ENCODE measurements at regions not wholly inside any gene's neighbourhood (a gene's known extent, or its start where the extent isn't known, plus 50 kb on each side); places are given as distances from the start of the nearest gene placed in this dataset.

DNA sequence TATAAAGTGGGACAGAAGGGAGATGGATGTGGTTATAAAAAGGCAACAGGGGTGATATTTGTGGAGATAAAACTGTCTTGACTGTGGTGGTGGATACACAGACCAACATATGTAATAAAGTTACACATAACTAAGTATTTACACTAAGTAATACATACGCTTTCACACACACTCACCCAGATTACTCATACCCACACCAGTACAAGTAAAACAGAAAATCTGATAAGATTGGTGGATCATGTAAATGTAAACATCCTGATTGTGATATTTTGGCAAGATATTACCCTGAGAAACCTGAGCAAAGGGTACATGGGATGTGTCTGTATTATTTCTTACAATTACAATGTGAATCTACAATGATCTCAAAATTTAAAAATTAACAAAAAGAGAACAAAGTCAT lies 53.3 kb upstream of the SLIT3 start:
- Histone ChIP-seq H3K4me3 (ENCODE audit: low read depth, low read length) (no peak overlapping the region), H3K18ac (ENCODE audit: low read length) (no peak overlapping the region), H4K12ac (ENCODE audit: low read depth, low read length) (no peak overlapping the region), H2AK5ac (ENCODE audit: low read length) (no peak overlapping the region), H2BK120ac (ENCODE audit: insufficient read depth, low read length, poor library complexity) (no peak overlapping the region), H3K9ac (ENCODE audit: low read length) (no peak overlapping the region), H2BK5ac (ENCODE audit: low read depth, low read length, poor library complexity) (no peak overlapping the region), H3K79me2 (ENCODE audit: control insufficient read depth, insufficient read depth, low read length, poor library complexity) (no peaks in the 10 kb centered on the region), H2BK12ac (ENCODE audit: low read length) (peak overlapping the region; percentile 74), H3K4me1 (ENCODE audit: control insufficient read depth in 1 of 2, insufficient read depth in 2 of 2, low read length in 2 of 2) (peaks cover 3 to 12% of the 10 kb centered on the region in 2 experiments), H4K8ac (ENCODE audit: low read depth, low read length) (no peak overlapping the region), H3K27ac (ENCODE audit: low read depth, low read length) (peak overlapping the region; percentile 30), H3K79me1 (ENCODE audit: low read length) (peaks cover 32% of the 10 kb centered on the region), H3K14ac (ENCODE audit: low read length) (no peak overlapping the region), H3K9me3 (ENCODE audit: insufficient read depth, low read depth, low read length) (no peaks in the 10 kb centered on the region), H3K4me2 (ENCODE audit: low read length) (no peak overlapping the region), H3K36me3 (ENCODE audit: control insufficient read depth in 1 of 2, insufficient read depth in 2 of 2, low read length in 2 of 2) (no peaks in the 10 kb centered on the region), H3K27me3 (ENCODE audit: insufficient read depth, low read length) (no peaks in the 10 kb centered on the region), H3K23ac (ENCODE audit: low read length) (no peak overlapping the region), H4K91ac (ENCODE audit: low read depth, low read length) (no peak overlapping the region), H2AFZ (ENCODE audit: insufficient read depth, low read length, poor library complexity) (no peak overlapping the region), H3K4ac (ENCODE audit: low read depth, low read length) (no peak overlapping the region)
- peak in 1 of 2 donors; percentile 43 for DNase-seq
- WGBS (ENCODE audit: extremely low coverage, insufficient coverage, insufficient read length), result no CpG with 5 or more reads among the region's 1 CpG

DNA sequence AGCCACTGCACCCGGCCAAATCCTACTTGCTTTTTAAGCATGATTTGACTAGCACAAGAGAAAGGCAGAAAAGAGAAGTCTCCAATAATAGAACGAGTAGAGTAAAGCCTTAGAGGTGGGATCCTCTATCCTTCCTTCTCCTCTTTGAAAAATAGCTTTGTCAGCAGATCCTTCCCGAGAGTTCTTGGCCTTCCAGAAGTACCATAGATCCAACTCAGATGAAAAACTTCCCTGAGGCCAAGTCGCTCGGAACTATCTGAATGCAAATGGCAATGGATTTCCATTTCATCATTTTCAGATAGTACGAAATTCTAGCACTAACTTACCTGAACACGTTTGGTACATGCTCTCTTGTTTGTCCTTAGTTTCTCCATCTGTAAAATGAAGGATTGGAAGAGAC lies 52.0 kb upstream of the SLIT3 start:
- Histone ChIP-seq H3K27me3 (ENCODE audit: insufficient read depth, low read length) (no peaks in the 10 kb centered on the region), H3K9me3 (ENCODE audit: insufficient read depth, low read depth, low read length) (no peaks in the 10 kb centered on the region), H2BK5ac (ENCODE audit: low read depth, low read length, poor library complexity) (peak overlapping the region; percentile 73), H4K8ac (ENCODE audit: low read depth, low read length) (peak overlapping the region; percentile 35), H3K4me1 (ENCODE audit: control insufficient read depth in 1 of 2, insufficient read depth in 2 of 2, low read length in 2 of 2) (peaks cover 5 to 18% of the 10 kb centered on the region in 2 experiments), H3K79me2 (ENCODE audit: control insufficient read depth, insufficient read depth, low read length, poor library complexity) (peaks cover 2% of the 10 kb centered on the region), H2AFZ (ENCODE audit: insufficient read depth, low read length, poor library complexity) (no peak overlapping the region), H3K36me3 (ENCODE audit: control insufficient read depth in 1 of 2, insufficient read depth in 2 of 2, low read length in 2 of 2) (no peaks in the 10 kb centered on the region), H3K14ac (ENCODE audit: low read length) (no peak overlapping the region), H3K79me1 (ENCODE audit: low read length) (peaks cover 37% of the 10 kb centered on the region), H3K4ac (ENCODE audit: low read depth, low read length) (peak overlapping the region; percentile 28), H3K4me2 (ENCODE audit: low read length) (no peak overlapping the region), H3K27ac (ENCODE audit: low read depth, low read length) (no peak overlapping the region), H4K91ac (ENCODE audit: low read depth, low read length) (peak overlapping the region; percentile 76), H3K18ac (ENCODE audit: low read length) (no peak overlapping the region), H3K4me3 (ENCODE audit: low read depth, low read length) (no peak overlapping the region), H3K23ac (ENCODE audit: low read length) (peak overlapping the region; percentile 40), H2AK5ac (ENCODE audit: low read length) (no peak overlapping the region), H4K12ac (ENCODE audit: low read depth, low read length) (no peak overlapping the region), H3K9ac (ENCODE audit: low read length) (no peak overlapping the region), H2BK120ac (ENCODE audit: insufficient read depth, low read length, poor library complexity) (peak overlapping the region; percentile 46), H2BK12ac (ENCODE audit: low read length) (peak overlapping the region; percentile 93)
- peak; percentile 51 to 76 for DNase-seq
- WGBS (ENCODE audit: extremely low coverage, insufficient coverage, insufficient read length), result no CpG with 5 or more reads among the region's 7 CpGs

DNA sequence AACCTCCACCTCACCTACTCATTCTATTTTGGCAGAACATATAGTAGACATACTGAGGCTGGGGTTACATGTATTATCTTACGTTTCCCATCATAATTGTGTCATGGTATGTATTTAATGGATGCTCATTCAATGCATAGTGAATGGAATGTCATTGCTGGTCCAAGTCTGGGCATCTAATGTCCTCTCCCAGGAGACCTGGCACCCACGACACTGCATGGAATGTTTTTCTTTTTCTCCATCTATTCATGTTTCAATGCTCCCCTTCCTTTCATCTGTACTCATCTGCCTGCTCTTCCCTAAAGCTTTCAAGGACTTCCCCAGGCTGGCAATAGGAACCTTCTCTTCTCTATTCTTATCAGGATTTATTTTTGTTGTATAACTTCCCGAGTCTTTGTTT lies 50.8 kb upstream of the SLIT3 start:
- WGBS (ENCODE audit: extremely low coverage, insufficient coverage, insufficient read length), result no CpG with 5 or more reads among the region's 3 CpGs
- Histone ChIP-seq H2BK120ac (ENCODE audit: insufficient read depth, low read length, poor library complexity) (peak overlapping the region; percentile 79), H3K23ac (ENCODE audit: low read length) (no peak overlapping the region), H3K4me2 (ENCODE audit: low read length) (no peak overlapping the region), H3K79me2 (ENCODE audit: control insufficient read depth, insufficient read depth, low read length, poor library complexity) (peaks cover 2% of the 10 kb centered on the region), H3K36me3 (ENCODE audit: control insufficient read depth in 1 of 2, insufficient read depth in 2 of 2, low read length in 2 of 2) (no peaks in the 10 kb centered on the region), H2AFZ (ENCODE audit: insufficient read depth, low read length, poor library complexity) (no peak overlapping the region), H4K12ac (ENCODE audit: low read depth, low read length) (no peak overlapping the region), H2BK5ac (ENCODE audit: low read depth, low read length, poor library complexity) (peak overlapping the region; percentile 57), H2BK12ac (ENCODE audit: low read length) (peak overlapping the region; percentile 69), H3K9ac (ENCODE audit: low read length) (no peak overlapping the region), H2AK5ac (ENCODE audit: low read length) (peak overlapping the region; percentile 49), H3K27me3 (ENCODE audit: insufficient read depth, low read length) (no peaks in the 10 kb centered on the region), H3K79me1 (ENCODE audit: low read length) (peaks cover 37% of the 10 kb centered on the region), H3K4me1 (ENCODE audit: control insufficient read depth in 1 of 2, insufficient read depth in 2 of 2, low read length in 2 of 2) (peaks cover 5 to 18% of the 10 kb centered on the region in 2 experiments), H3K18ac (ENCODE audit: low read length) (no peak overlapping the region), H3K14ac (ENCODE audit: low read length) (no peak overlapping the region), H3K9me3 (ENCODE audit: insufficient read depth, low read depth, low read length) (no peaks in the 10 kb centered on the region), H3K4me3 (ENCODE audit: low read depth, low read length) (no peak overlapping the region), H3K27ac (ENCODE audit: low read depth, low read length) (peak overlapping the region; percentile 95), H4K8ac (ENCODE audit: low read depth, low read length) (peak overlapping the region; percentile 56), H3K4ac (ENCODE audit: low read depth, low read length) (peak overlapping the region; percentile 76), H4K91ac (ENCODE audit: low read depth, low read length) (peak overlapping the region; percentile 77)
- no peak for DNase-seq

DNA sequence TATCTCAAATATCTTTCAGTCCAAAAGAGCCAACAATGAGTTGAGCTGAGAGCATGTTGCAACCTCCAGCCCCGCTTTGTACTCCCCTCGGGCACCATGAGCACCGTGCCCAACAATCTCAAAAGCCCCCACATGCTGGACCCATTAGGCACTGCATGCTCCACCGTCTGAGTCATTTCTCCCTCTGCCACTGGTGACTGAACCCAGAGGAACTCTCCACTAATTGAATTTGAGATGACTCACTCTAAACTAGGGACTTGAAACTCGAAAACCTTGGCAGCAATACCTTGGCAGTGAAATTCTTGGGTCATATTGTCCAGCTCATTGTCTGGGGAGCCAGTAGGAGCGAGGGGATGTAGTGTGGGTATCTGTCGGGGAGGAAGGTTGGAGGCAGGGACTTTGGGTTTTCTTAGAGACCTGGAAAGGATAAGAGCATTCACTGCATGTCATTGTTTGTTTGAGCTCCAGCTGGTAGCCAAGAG lies 49.9 kb upstream of the SLIT3 start:
- Histone ChIP-seq H2AFZ (ENCODE audit: insufficient read depth, low read length, poor library complexity) (no peak overlapping the region), H2AK5ac (ENCODE audit: low read length) (no peak overlapping the region), H4K12ac (ENCODE audit: low read depth, low read length) (no peak overlapping the region), H3K9ac (ENCODE audit: low read length) (no peak overlapping the region), H3K18ac (ENCODE audit: low read length) (no peak overlapping the region), H3K4me3 (ENCODE audit: low read depth, low read length) (no peak overlapping the region), H3K79me1 (ENCODE audit: low read length) (peaks cover 33% of the 10 kb centered on the region), H3K14ac (ENCODE audit: low read length) (no peak overlapping the region), H3K27ac (ENCODE audit: low read depth, low read length) (peak overlapping the region; percentile 97), H3K9me3 (ENCODE audit: insufficient read depth, low read depth, low read length) (no peaks in the 10 kb centered on the region), H2BK12ac (ENCODE audit: low read length) (no peak overlapping the region), H4K8ac (ENCODE audit: low read depth, low read length) (no peak overlapping the region), H3K23ac (ENCODE audit: low read length) (no peak overlapping the region), H3K36me3 (ENCODE audit: control insufficient read depth in 1 of 2, insufficient read depth in 2 of 2, low read length in 2 of 2) (no peaks in the 10 kb centered on the region), H3K4me1 (ENCODE audit: control insufficient read depth in 1 of 2, insufficient read depth in 2 of 2, low read length in 2 of 2) (peaks cover 3 to 15% of the 10 kb centered on the region in 2 experiments), H3K79me2 (ENCODE audit: control insufficient read depth, insufficient read depth, low read length, poor library complexity) (peaks cover 2% of the 10 kb centered on the region), H2BK120ac (ENCODE audit: insufficient read depth, low read length, poor library complexity) (no peak overlapping the region), H3K27me3 (ENCODE audit: insufficient read depth, low read length) (no peaks in the 10 kb centered on the region), H2BK5ac (ENCODE audit: low read depth, low read length, poor library complexity) (peak overlapping the region; percentile 79), H3K4ac (ENCODE audit: low read depth, low read length) (no peak overlapping the region), H3K4me2 (ENCODE audit: low read length) (no peak overlapping the region), H4K91ac (ENCODE audit: low read depth, low read length) (no peak overlapping the region)
- peak; percentile 96 to 97 for DNase-seq
- no CpG with 5 or more reads among the region's 7 CpGs for WGBS (ENCODE audit: extremely low coverage, insufficient coverage, insufficient read length)
